GM23338 (cell line): ENCODE measurements at regions not wholly inside any gene's neighbourhood (a gene's known extent, or its start where the extent isn't known, plus 50 kb on each side); places are given as distances from the start of the nearest gene placed in this dataset.

Source experiments
- ATAC-seq: fragments of 200-7000 bp; cut with Tn5 transposase; 3 replicates; pipeline ENCODE4 v1.9.1; 2020
- DNase-seq: peaks from one replicate; pipeline ENCODE4 v3.0.0-alpha.2; 2015; ENCODE audit warnings: low spot score
- H2AFZ ChIP-seq: fragments of 200-600 bp; sonication (generic); 2 replicates; pipeline ENCODE4 v1.8.0; 2016; ENCODE audit warnings: antibody characterized with exemption, mild to moderate bottlenecking, moderate library complexity
- H3F3A ChIP-seq: fragments of 200-600 bp; sonication (generic); replicated peaks from 2 replicates; pipeline ENCODE4 v1.8.0; 2017; ENCODE audit warnings: antibody characterized with exemption, mixed run types, low read depth
- H3K27ac ChIP-seq: fragments of 200-600 bp; sonication (generic); 2 replicates; pipeline ENCODE4 v1.6.1; 2016; ENCODE audit warnings: low read depth
- H3K27me3 ChIP-seq: fragments of 200-600 bp; sonication (generic); 2 replicates; pipeline ENCODE4 v1.8.0; 2016; ENCODE audit warnings: mild to moderate bottlenecking, mixed run types, moderate library complexity; ENCODE audit not compliant: insufficient read depth
- H3K36me3 ChIP-seq: fragments of 200-600 bp; sonication (generic); 2 replicates; pipeline ENCODE4 v1.8.0; 2016; ENCODE audit warnings: mild to moderate bottlenecking; ENCODE audit not compliant: insufficient read depth
- H3K4me1 ChIP-seq: fragments of 200-600 bp; sonication (generic); 2 replicates; pipeline ENCODE4 v1.8.0; 2016; ENCODE audit warnings: mild to moderate bottlenecking, moderate library complexity; ENCODE audit not compliant: insufficient read depth
- H3K4me2 ChIP-seq: fragments of 200-600 bp; sonication (generic); 2 replicates; pipeline ENCODE4 v1.7.1; 2017; ENCODE audit warnings: mixed run types
- H3K4me3 ChIP-seq: fragments of 200-600 bp; sonication (generic); 2 replicates; pipeline ENCODE4 v1.6.1; 2016; ENCODE audit warnings: mixed run types
- H3K79me2 ChIP-seq: fragments of 200-600 bp; sonication (generic); replicated peaks from 2 replicates; pipeline ENCODE4 v1.8.0; 2017; ENCODE audit warnings: mild to moderate bottlenecking; ENCODE audit not compliant: insufficient read depth
- H3K9me2 ChIP-seq: fragments of 200-600 bp; sonication (generic); 2 replicates; pipeline ENCODE4 v1.8.0; 2017; ENCODE audit not compliant: insufficient read depth
- H4K20me1 ChIP-seq: fragments of 200-600 bp; sonication (generic); replicated peaks from 2 replicates; pipeline ENCODE4 v1.8.0; 2017; ENCODE audit warnings: mild to moderate bottlenecking; ENCODE audit not compliant: insufficient read depth
- H3K27ac Mint-ChIP-seq: 2 replicates; pipeline ENCODE4 v1.8.0; 2020; ENCODE audit warnings: inconsistent platforms, mild to moderate bottlenecking, moderate library complexity, mixed read lengths
- H3K27me3 Mint-ChIP-seq: 3 replicates; pipeline ENCODE4 v1.8.0; 2022; ENCODE audit warnings: low read depth, mild to moderate bottlenecking, moderate library complexity, mixed read lengths, inconsistent platforms; ENCODE audit not compliant: insufficient read depth, poor library complexity
- H3K36me3 Mint-ChIP-seq: 3 replicates; pipeline ENCODE4 v1.8.0; 2021; ENCODE audit warnings: low read depth, mild to moderate bottlenecking, inconsistent platforms, moderate library complexity, mixed read lengths
- H3K4me1 Mint-ChIP-seq: 3 replicates; pipeline ENCODE4 v1.8.0; 2020; ENCODE audit warnings: mild to moderate bottlenecking, inconsistent platforms, mixed read lengths
- H3K4me3 Mint-ChIP-seq: 3 replicates; pipeline ENCODE4 v1.8.0; 2021; ENCODE audit warnings: moderate library complexity, mild to moderate bottlenecking, inconsistent platforms, mixed read lengths
- H3K9me3 Mint-ChIP-seq: 3 replicates; pipeline ENCODE4 v1.8.0; 2020; ENCODE audit warnings: moderate library complexity, mild to moderate bottlenecking, inconsistent platforms, mixed read lengths
- CREB1 ChIP-seq: fragments of 250-450 bp; sonication (Bioruptor Pico); IDR thresholded peaks from 2 replicates; pipeline ENCODE4 v1.5.0; 2020; ENCODE audit warnings: low read depth, mild to moderate bottlenecking, moderate library complexity
- ETS1 ChIP-seq: IDR thresholded peaks from 2 replicates; pipeline ENCODE4 v1.6.1; 2016; ENCODE audit warnings: antibody characterized with exemption
- EZH2 ChIP-seq: fragments of 200-600 bp; sonication (generic); IDR thresholded peaks from one replicate; pipeline ENCODE4 v1.8.0; 2017; ENCODE audit warnings: antibody characterized with exemption, mild to moderate bottlenecking, low read depth; ENCODE audit not compliant: unreplicated experiment
- EZH2phosphoT487 ChIP-seq: fragments of 200-600 bp; sonication (generic); IDR thresholded peaks from one replicate; pipeline ENCODE4 v1.8.1; 2018; ENCODE audit warnings: antibody characterized with exemption; ENCODE audit not compliant: unreplicated experiment
- JUNB ChIP-seq: IDR thresholded peaks from one replicate; pipeline ENCODE4 v1.6.1; 2016; ENCODE audit warnings: antibody characterized with exemption; ENCODE audit not compliant: unreplicated experiment
- NANOG ChIP-seq: IDR thresholded peaks from 2 replicates; pipeline ENCODE4 v1.6.1; 2016; ENCODE audit warnings: antibody characterized with exemption, borderline replicate concordance
- POLR2AphosphoS5 ChIP-seq: IDR thresholded peaks from 2 replicates; pipeline ENCODE4 v1.6.1; 2016; ENCODE audit warnings: antibody characterized with exemption, low read depth
- STAT1 ChIP-seq: IDR thresholded peaks from one replicate; pipeline ENCODE4 v1.6.1; 2016; ENCODE audit warnings: antibody characterized with exemption; ENCODE audit not compliant: unreplicated experiment
- ZNF114 ChIP-seq: fragments of 250-450 bp; sonication (Bioruptor Pico); IDR thresholded peaks from 2 replicates; pipeline ENCODE4 v1.5.0; 2020; ENCODE audit warnings: mild to moderate bottlenecking, moderate library complexity
- ZNF331 ChIP-seq: fragments of 250-450 bp; sonication (Bioruptor Pico); IDR thresholded peaks from 2 replicates; pipeline ENCODE4 v1.5.0; 2020; ENCODE audit warnings: low read depth, mild to moderate bottlenecking, moderate library complexity
- TF ChIP-seq, protein P1 (sequence below), 2 experiments: fragments of 200-600 bp in 1 of 2; sonication (generic) in 1 of 2; conservative IDR thresholded peaks; 2 replicates each; pipeline versions ENCODE4 v1.5.1 to v1.6.1; 2016 to 2017; ENCODE audit warnings: antibody characterized with exemption in 2 of 2, low read depth in 2 of 2, mild to moderate bottlenecking in 2 of 2, moderate library complexity in 1 of 2
- TF ChIP-seq, protein P2 (sequence below): IDR thresholded peaks from one replicate; pipeline ENCODE4 v1.6.1; 2018; ENCODE audit warnings: antibody characterized with exemption; ENCODE audit not compliant: unreplicated experiment
- TF ChIP-seq, protein P3 (sequence below): fragments of 250-450 bp; sonication (Bioruptor Pico); IDR thresholded peaks from 2 replicates; pipeline ENCODE4 v1.5.0; 2020; ENCODE audit warnings: mild to moderate bottlenecking, moderate library complexity

DNA sequence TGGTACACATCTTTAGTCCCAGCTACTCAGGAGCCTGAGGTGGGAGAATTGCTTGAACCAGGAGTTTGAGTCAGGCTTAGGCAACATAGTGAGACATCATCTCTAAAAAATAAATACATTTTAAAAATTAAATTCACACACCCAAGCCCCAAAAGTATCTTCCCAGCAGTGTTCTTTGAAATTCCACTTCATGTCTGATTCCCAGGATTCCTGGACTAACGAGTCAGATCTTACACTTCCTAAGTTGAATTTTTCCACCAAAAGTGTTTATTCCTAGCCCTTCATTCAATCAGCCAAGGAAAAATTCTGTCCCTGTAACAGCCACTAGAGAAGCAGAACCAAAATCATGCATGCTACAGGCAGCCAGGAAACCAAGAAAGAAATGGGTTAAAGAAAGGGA lies 970.9 kb downstream of the EFNA5 start:
- no peaks in the 10 kb centered on the region for H3F3A ChIP-seq
- no peaks in the 10 kb centered on the region for H3K79me2 ChIP-seq
- no peaks in the 10 kb centered on the region for H3K27me3 ChIP-seq
- H3K36me3 ChIP-seq = no peaks in the 10 kb centered on the region
- H3K27ac ChIP-seq = no peak overlapping the region
- ATAC-seq = no peak
- H3K4me3 ChIP-seq = no peak overlapping the region
- peaks cover 3% of the 10 kb centered on the region; the same call in 1 of the 3 replicates for H3K9me3 Mint-ChIP-seq
- DNase-seq = no peak
- peaks cover 10% of the 10 kb centered on the region for H3K4me1 Mint-ChIP-seq
- H3K4me2 ChIP-seq = no peak overlapping the region
- TF ChIP-seq NANOG = no peak
- no peak for TF ChIP-seq ZNF331 (CRISPR knock-in tag)
- TF ChIP-seq JUNB = no peak
- TF ChIP-seq, protein P1, sequence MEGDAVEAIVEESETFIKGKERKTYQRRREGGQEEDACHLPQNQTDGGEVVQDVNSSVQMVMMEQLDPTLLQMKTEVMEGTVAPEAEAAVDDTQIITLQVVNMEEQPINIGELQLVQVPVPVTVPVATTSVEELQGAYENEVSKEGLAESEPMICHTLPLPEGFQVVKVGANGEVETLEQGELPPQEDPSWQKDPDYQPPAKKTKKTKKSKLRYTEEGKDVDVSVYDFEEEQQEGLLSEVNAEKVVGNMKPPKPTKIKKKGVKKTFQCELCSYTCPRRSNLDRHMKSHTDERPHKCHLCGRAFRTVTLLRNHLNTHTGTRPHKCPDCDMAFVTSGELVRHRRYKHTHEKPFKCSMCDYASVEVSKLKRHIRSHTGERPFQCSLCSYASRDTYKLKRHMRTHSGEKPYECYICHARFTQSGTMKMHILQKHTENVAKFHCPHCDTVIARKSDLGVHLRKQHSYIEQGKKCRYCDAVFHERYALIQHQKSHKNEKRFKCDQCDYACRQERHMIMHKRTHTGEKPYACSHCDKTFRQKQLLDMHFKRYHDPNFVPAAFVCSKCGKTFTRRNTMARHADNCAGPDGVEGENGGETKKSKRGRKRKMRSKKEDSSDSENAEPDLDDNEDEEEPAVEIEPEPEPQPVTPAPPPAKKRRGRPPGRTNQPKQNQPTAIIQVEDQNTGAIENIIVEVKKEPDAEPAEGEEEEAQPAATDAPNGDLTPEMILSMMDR (conservative IDR thresholded peaks at IDR 0.05; ENCODE audit: low read depth in 2 of 2) = no peak
- TF ChIP-seq, protein P2, sequence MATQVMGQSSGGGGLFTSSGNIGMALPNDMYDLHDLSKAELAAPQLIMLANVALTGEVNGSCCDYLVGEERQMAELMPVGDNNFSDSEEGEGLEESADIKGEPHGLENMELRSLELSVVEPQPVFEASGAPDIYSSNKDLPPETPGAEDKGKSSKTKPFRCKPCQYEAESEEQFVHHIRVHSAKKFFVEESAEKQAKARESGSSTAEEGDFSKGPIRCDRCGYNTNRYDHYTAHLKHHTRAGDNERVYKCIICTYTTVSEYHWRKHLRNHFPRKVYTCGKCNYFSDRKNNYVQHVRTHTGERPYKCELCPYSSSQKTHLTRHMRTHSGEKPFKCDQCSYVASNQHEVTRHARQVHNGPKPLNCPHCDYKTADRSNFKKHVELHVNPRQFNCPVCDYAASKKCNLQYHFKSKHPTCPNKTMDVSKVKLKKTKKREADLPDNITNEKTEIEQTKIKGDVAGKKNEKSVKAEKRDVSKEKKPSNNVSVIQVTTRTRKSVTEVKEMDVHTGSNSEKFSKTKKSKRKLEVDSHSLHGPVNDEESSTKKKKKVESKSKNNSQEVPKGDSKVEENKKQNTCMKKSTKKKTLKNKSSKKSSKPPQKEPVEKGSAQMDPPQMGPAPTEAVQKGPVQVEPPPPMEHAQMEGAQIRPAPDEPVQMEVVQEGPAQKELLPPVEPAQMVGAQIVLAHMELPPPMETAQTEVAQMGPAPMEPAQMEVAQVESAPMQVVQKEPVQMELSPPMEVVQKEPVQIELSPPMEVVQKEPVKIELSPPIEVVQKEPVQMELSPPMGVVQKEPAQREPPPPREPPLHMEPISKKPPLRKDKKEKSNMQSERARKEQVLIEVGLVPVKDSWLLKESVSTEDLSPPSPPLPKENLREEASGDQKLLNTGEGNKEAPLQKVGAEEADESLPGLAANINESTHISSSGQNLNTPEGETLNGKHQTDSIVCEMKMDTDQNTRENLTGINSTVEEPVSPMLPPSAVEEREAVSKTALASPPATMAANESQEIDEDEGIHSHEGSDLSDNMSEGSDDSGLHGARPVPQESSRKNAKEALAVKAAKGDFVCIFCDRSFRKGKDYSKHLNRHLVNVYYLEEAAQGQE = no peak
- TF ChIP-seq POLR2AphosphoS5 = no peak
- TF ChIP-seq STAT1 = no peak
- TF ChIP-seq CREB1 (CRISPR knock-in tag) = no peak
- TF ChIP-seq, protein P3, sequence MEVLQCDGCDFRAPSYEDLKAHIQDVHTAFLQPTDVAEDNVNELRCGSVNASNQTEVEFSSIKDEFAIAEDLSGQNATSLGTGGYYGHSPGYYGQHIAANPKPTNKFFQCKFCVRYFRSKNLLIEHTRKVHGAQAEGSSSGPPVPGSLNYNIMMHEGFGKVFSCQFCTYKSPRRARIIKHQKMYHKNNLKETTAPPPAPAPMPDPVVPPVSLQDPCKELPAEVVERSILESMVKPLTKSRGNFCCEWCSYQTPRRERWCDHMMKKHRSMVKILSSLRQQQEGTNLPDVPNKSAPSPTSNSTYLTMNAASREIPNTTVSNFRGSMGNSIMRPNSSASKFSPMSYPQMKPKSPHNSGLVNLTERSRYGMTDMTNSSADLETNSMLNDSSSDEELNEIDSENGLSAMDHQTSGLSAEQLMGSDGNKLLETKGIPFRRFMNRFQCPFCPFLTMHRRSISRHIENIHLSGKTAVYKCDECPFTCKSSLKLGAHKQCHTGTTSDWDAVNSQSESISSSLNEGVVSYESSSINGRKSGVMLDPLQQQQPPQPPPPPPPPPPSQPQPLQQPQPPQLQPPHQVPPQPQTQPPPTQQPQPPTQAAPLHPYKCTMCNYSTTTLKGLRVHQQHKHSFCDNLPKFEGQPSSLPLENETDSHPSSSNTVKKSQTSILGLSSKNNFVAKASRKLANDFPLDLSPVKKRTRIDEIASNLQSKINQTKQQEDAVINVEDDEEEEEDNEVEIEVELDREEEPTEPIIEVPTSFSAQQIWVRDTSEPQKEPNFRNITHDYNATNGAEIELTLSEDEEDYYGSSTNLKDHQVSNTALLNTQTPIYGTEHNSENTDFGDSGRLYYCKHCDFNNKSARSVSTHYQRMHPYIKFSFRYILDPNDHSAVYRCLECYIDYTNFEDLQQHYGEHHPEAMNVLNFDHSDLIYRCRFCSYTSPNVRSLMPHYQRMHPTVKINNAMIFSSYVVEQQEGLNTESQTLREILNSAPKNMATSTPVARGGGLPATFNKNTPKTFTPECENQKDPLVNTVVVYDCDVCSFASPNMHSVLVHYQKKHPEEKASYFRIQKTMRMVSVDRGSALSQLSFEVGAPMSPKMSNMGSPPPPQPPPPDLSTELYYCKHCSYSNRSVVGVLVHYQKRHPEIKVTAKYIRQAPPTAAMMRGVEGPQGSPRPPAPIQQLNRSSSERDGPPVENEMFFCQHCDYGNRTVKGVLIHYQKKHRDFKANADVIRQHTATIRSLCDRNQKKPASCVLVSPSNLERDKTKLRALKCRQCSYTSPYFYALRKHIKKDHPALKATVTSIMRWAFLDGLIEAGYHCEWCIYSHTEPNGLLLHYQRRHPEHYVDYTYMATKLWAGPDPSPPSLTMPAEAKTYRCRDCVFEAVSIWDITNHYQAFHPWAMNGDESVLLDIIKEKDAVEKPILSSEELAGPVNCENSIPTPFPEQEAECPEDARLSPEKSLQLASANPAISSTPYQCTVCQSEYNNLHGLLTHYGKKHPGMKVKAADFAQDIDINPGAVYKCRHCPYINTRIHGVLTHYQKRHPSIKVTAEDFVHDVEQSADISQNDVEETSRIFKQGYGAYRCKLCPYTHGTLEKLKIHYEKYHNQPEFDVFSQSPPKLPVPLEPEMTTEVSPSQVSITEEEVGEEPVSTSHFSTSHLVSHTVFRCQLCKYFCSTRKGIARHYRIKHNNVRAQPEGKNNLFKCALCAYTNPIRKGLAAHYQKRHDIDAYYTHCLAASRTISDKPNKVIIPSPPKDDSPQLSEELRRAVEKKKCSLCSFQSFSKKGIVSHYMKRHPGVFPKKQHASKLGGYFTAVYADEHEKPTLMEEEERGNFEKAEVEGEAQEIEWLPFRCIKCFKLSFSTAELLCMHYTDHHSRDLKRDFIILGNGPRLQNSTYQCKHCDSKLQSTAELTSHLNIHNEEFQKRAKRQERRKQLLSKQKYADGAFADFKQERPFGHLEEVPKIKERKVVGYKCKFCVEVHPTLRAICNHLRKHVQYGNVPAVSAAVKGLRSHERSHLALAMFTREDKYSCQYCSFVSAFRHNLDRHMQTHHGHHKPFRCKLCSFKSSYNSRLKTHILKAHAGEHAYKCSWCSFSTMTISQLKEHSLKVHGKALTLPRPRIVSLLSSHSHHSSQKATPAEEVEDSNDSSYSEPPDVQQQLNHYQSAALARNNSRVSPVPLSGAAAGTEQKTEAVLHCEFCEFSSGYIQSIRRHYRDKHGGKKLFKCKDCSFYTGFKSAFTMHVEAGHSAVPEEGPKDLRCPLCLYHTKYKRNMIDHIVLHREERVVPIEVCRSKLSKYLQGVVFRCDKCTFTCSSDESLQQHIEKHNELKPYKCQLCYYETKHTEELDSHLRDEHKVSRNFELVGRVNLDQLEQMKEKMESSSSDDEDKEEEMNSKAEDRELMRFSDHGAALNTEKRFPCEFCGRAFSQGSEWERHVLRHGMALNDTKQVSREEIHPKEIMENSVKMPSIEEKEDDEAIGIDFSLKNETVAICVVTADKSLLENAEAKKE (CRISPR knock-in tag) = no peak
- TF ChIP-seq ETS1 = no peak
- TF ChIP-seq EZH2 = no peak
- TF ChIP-seq ZNF114 (CRISPR knock-in tag) = no peak
- no peak for TF ChIP-seq EZH2phosphoT487
- no peak overlapping the region for H3K4me3 Mint-ChIP-seq
- H3K27me3 Mint-ChIP-seq = no peaks in the 10 kb centered on the region
- no peak overlapping the region for H2AFZ ChIP-seq
- no peaks in the 10 kb centered on the region for H3K4me1 ChIP-seq
- no peaks in the 10 kb centered on the region for H4K20me1 ChIP-seq
- no peaks in the 10 kb centered on the region for H3K36me3 Mint-ChIP-seq
- no peak overlapping the region for H3K27ac Mint-ChIP-seq
- H3K9me2 ChIP-seq = no peaks in the 10 kb centered on the region; the same call in 1 of the 2 replicates
